GM18499 (cell line): ENCODE measurements at regions not wholly inside any gene's neighbourhood (a gene's known extent, or its start where the extent isn't known, plus 50 kb on each side); places are given as distances from the start of the nearest gene placed in this dataset.

ENCODE experiments used
- ATAC-seq: cut with Tn5 transposase; IDR thresholded peaks from one replicate; pipeline ENCODE4 v1.9.1; 2021; ENCODE audit warnings: moderate number of reproducible peaks; ENCODE audit not compliant: insufficient read depth, unreplicated experiment

- ATAC-seq = no peak
Observed at GRCh38 chr21:15227919-15228318, 163.1 kb upstream of the NRIP1 start.

GRCh38 chr21:15229390-15229789, 164.6 kb upstream of the NRIP1 start:
- no peak for ATAC-seq

- ATAC-seq = no peak
Observed at GRCh38 chr21:15233611-15234010, 168.8 kb upstream of the NRIP1 start.

GRCh38 chr21:15236111-15236510, 171.3 kb upstream of the NRIP1 start:
- ATAC-seq = no peak

DNA sequence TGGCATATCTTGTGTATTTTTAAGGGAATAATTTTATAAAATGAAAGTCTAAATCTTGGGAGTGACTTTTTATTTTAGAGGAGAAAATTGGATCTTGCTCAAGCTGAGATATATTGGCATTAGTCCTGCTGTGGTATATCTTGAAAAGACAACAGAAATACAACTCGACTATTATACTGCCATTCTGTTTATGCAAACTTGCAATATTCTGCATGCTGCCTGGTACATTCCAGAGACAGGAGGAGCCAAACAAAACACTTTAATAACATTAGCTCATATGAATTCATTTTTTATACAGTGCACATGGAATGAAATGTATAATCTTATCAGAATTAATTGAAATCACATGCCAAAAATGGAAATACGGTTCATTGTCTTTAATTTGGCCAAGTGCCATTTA, 176.0 kb upstream of the NRIP1 start:
- ATAC-seq = no peak

DNA sequence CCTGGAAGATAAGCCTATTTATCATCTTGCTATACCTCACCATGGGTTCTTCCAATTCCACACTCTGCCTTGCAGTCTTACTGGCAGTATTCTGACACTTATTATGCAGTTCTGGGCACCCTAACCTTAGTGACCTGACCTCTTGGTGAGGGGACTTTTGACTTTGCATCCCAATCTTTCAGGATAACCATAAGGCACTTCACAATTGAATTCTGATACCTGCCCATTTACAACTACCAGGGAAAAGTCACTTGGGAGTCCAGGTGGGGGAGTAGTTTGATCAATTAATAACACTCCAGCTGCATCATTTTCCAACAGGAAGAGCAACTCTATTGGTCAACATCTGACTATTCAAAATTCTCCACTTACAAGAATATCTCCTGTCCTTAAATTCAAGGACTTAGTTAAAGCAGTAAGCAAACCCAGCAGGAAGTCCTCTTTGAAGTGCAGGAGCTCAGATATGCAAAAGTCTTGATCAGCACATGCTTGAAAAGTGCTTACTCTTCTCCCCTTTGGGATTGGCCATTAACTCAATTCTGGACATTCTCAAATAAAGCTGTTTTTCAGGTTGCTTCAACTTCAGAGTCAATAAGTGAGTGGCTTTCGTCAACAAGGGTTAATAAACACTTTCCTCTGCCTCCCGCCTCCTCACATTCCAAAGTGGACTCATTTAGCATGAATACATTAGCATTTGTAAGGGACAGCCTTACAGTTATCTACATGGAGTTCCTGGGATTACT, 177.4 kb upstream of the NRIP1 start:
- ATAC-seq = no peak

- ATAC-seq = no peak
Observed at GRCh38 chr21:15242906-15243305, 178.1 kb upstream of the NRIP1 start.

- ATAC-seq = no peak
Observed at GRCh38 chr21:15243406-15243805, 178.6 kb upstream of the NRIP1 start.

GRCh38 chr21:15247613-15248012, 182.8 kb upstream of the NRIP1 start:
- no peak for ATAC-seq

DNA sequence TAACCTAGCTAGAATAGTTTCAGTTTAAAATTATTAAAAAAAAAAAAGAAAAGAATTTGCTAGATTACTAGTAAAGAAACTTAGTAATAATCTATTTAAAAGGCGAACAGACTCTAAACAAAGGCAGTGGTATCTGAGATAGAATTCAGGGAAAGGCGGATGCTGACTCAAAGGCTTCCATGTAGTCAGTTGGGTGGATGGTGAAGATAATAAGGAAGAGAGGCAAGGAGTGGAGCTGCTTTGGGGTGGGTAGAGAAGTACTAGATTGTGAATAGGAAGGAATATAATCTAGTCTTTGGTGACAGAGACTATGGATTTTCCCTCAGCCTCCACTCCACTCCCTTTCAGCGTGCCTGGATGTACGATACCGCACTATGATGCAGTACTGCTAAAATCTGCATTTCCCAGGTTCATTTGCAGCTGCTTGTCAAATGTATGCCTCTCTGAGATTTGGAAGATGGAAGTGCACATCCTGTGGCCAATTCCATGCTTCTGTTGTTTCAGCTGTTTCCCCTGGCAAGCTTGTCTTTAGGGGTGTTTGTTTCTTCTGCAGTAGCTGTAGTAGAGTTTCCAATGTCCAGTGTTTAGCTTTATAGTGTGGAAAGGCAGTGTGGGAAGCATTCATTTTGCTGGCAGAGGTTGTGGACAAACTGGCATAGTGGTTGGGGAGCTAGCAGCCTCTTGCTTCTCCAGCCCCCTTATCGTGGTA, 184.6 kb upstream of the NRIP1 start:
- no peak for ATAC-seq

GRCh38 chr21:15250384-15250783, 185.6 kb upstream of the NRIP1 start:
- ATAC-seq = no peak

DNA sequence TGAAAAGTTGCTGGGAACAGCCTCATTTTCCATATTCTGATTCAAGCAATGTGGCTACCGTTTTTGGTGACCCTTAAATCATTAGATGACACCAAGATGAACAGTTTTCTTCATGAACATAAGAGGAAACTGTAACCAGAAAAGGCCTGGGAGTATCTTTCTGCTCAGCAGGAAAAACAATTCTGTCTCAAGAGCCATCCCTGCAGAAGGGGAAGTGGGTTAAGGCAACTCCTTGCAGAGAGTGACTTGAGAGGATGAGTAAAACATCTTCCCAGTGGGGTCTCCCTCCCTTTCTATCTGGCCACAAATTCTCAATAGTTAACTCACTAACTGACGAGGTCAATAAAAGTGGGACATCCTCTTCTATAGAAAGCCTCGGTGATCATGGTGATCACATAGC, 187.6 kb upstream of the NRIP1 start:
- no peak for ATAC-seq

DNA sequence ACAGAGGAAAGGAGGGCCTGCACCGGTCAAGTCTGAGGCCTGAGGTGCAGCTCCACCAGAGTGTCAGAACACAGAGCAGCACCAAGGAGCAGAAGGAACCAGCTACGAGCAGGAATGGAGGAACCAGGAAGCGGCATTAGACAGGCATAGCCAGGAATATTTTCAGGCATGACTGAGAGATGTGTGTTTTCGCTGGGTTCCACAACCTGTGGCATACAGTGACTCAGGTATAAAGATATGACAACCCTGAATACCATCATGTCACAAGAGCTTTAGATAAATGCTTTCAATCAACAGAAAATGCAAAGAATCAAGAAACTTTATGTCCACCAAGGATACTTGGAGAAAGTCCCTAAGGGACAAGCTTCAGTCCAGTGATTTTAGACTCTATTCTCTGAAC, 189.3 kb upstream of the NRIP1 start:
- no peak for ATAC-seq

- ATAC-seq = no peak
Observed at GRCh38 chr21:15255261-15255660, 190.5 kb upstream of the NRIP1 start.

- ATAC-seq = no peak
Observed at GRCh38 chr21:15255763-15256162, 191.0 kb upstream of the NRIP1 start.

- no peak for ATAC-seq
Observed at GRCh38 chr21:15256996-15257395, 192.2 kb upstream of the NRIP1 start.

- ATAC-seq = no peak
Observed at GRCh38 chr21:15257646-15258045, 192.8 kb upstream of the NRIP1 start.

DNA sequence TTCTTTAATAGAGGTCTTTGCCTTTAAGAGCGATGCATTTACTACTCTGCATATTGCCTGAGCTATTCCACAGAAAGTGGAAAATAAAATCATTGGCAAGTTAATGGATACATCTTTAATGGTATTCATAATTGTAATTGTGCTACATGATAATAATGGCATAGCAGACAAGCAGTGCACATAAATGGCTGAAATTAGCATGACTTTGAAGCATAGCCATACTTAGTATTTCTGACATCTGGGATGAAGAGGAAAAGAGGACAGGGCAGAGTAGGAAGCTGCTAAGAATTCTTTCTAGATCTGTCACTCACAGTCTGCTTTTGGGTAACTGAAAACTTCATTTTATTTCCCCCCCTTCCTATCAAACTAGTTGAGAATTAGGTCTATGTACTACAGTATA, 195.0 kb upstream of the NRIP1 start:
- ATAC-seq = no peak

DNA sequence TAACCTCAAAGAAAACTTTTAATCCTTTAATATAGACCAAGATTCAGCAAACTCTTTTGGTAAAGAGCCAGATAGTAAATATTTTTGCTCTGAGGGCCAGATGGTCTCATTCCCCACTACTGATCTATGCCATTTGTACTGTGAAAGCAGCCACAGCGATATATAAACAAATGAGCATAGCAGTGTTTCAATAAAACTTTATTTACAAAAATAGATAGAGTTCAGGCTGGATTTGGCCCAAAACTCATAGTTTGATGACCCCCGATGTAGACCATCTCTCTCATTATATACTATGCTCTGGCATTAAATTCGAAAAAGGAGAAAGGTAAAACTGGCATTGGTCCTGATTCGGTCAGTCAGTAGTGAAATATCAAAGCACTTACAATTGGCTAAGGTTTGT, 195.8 kb upstream of the NRIP1 start:
- ATAC-seq = no peak

- ATAC-seq = no peak
Observed at GRCh38 chr21:15264084-15264665, 199.4 kb upstream of the NRIP1 start.

- ATAC-seq = no peak
Observed at GRCh38 chr21:15272171-15272570, 207.4 kb upstream of the NRIP1 start.

DNA sequence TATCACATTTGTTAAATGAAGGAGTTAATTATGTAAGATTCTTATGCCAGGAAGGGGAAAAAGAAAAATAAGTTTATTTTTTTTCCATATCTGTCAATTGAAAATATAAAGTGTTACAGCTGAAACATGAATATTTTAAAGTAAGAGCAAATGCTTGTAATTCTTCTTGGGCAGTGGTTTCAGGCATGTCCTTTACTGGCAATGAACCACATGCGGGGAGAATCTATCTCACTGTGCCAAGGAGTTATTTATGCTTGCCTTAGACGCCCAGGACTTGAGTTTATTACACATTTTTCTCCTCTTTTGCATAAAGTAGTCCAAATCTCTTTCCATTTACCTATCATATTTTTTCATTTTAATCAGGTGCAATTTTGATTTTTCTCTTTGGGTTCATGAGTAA, 207.8 kb upstream of the NRIP1 start:
- ATAC-seq = no peak
